IMR-90 (cell line): ENCODE measurements at regions not wholly inside any gene's neighbourhood (a gene's known extent, or its start where the extent isn't known, plus 50 kb on each side); places are given as distances from the start of the nearest gene placed in this dataset.

ENCODE experiments used
- BHLHE40 ChIP-seq: fragments of 150-350 bp; IDR thresholded peaks from 2 replicates; pipeline ENCODE4 v1.6.1; 2016; ENCODE audit warnings: mild to moderate bottlenecking, low read depth, low read length
- CEBPB ChIP-seq: IDR thresholded peaks from 2 replicates; pipeline ENCODE4 v1.6.1; 2012; ENCODE audit warnings: low read depth, low read length, improper control_type of control experiment
- CTCF ChIP-seq: conservative IDR thresholded peaks from 2 replicates; pipeline ENCODE4 v1.5.1; 2012; ENCODE audit warnings: mild to moderate bottlenecking, low read depth, low read length, improper control_type of control experiment
- ELK1 ChIP-seq: fragments of 150-350 bp; IDR thresholded peaks from 2 replicates; pipeline ENCODE4 v1.6.1; 2016; ENCODE audit warnings: low read depth, mild to moderate bottlenecking, low read length, moderate library complexity, borderline replicate concordance
- FOS ChIP-seq: fragments of 150-350 bp; IDR thresholded peaks from 2 replicates; pipeline ENCODE4 v1.6.1; 2016; ENCODE audit warnings: low read depth, low read length
- MAFK ChIP-seq: IDR thresholded peaks from 2 replicates; pipeline ENCODE4 v1.6.1; 2012; ENCODE audit warnings: low read depth, low read length, improper control_type of control experiment
- MAZ ChIP-seq: IDR thresholded peaks from 2 replicates; pipeline ENCODE4 v1.6.1; 2012; ENCODE audit warnings: low read depth, mild to moderate bottlenecking, low read length, improper control_type of control experiment, moderate library complexity, borderline replicate concordance
- MXI1 ChIP-seq: IDR thresholded peaks from 2 replicates; pipeline ENCODE4 v1.6.1; 2012; ENCODE audit warnings: low read depth, mild to moderate bottlenecking, low read length, moderate library complexity, borderline replicate concordance
- POLR2A ChIP-seq: IDR thresholded peaks from 2 replicates; pipeline ENCODE4 v1.6.1; 2012; ENCODE audit warnings: mild to moderate bottlenecking, low read depth, low read length
- RAD21 ChIP-seq: IDR thresholded peaks from 2 replicates; pipeline ENCODE4 v1.6.1; 2012; ENCODE audit warnings: low read length, improper control_type of control experiment
- RCOR1 ChIP-seq: IDR thresholded peaks from 2 replicates; pipeline ENCODE4 v1.6.1; 2012; ENCODE audit warnings: mild to moderate bottlenecking, low read length, improper control_type of control experiment; ENCODE audit not compliant: insufficient replicate concordance
- RFX5 ChIP-seq: IDR thresholded peaks from 2 replicates; pipeline ENCODE4 v1.8.0; 2012; ENCODE audit warnings: low read depth, mild to moderate bottlenecking, low read length, moderate library complexity
- SMC3 ChIP-seq: fragments of 150-350 bp; IDR thresholded peaks from 2 replicates; pipeline ENCODE4 v1.6.1; 2016; ENCODE audit warnings: low read depth, mild to moderate bottlenecking, antibody characterized with exemption, low read length, moderate library complexity
- USF2 ChIP-seq: fragments of 150-350 bp; IDR thresholded peaks from 2 replicates; pipeline ENCODE4 v1.6.1; 2017; ENCODE audit warnings: mild to moderate bottlenecking, antibody characterized with exemption, low read length, low read depth

- no peak for TF ChIP-seq POLR2A
- no peak for TF ChIP-seq RCOR1
- no peak for TF ChIP-seq CTCF
- TF ChIP-seq RFX5 = no peak
- no peak for TF ChIP-seq RAD21
- no peak for TF ChIP-seq CEBPB
- no peak for TF ChIP-seq USF2
- no peak for TF ChIP-seq MAZ
- TF ChIP-seq ELK1 = no peak
- no peak for TF ChIP-seq BHLHE40
- TF ChIP-seq FOS = no peak
- no peak for TF ChIP-seq SMC3
- TF ChIP-seq MAFK = no peak
- no peak for TF ChIP-seq MXI1
Observed at GRCh38 chr15:39272901-39273300, 308.0 kb upstream of the THBS1 start.
